Mesendoderm (in vitro differentiated cells): ENCODE measurements at regions not wholly inside any gene's neighbourhood (a gene's known extent, or its start where the extent isn't known, plus 50 kb on each side); places are given as distances from the start of the nearest gene placed in this dataset.
"Not testable (repeated sequence)": the region's sequence is repeated elsewhere in the genome, so short reads cannot be mapped to it uniquely, and the experiment has no call there.

ENCODE experiments used
- DNase-seq: peaks from one replicate; pipeline ENCODE4 v3.0.0; 2013
- H2AK5ac ChIP-seq: 2 replicates; pipeline ENCODE4 v1.6.1; 2013; ENCODE audit warnings: low read length, inconsistent platforms
- H2BK120ac ChIP-seq: 2 replicates; pipeline ENCODE4 v1.6.1; 2013; ENCODE audit warnings: low read depth, mild to moderate bottlenecking, low read length, moderate library complexity, mixed read lengths
- H2BK15ac ChIP-seq: replicated peaks from 2 replicates; pipeline ENCODE4 v1.6.1; 2013; ENCODE audit warnings: low read depth, mild to moderate bottlenecking, moderate library complexity
- H2BK5ac ChIP-seq: 2 replicates; pipeline ENCODE4 v1.6.1; 2013; ENCODE audit warnings: low read length, inconsistent platforms
- H3K18ac ChIP-seq: 2 replicates; pipeline ENCODE4 v1.6.1; 2013; ENCODE audit warnings: mild to moderate bottlenecking, low read length, mixed read lengths
- H3K23ac ChIP-seq: one replicate; pipeline ENCODE4 v1.6.1; 2013; ENCODE audit warnings: low read length
- H3K27ac ChIP-seq: 2 replicates; pipeline ENCODE4 v1.5.1; 2013; ENCODE audit warnings: low read depth, mild to moderate bottlenecking, inconsistent platforms, low read length, moderate library complexity
- H3K27me3 ChIP-seq: 2 replicates; pipeline ENCODE4 v1.6.1; 2013; ENCODE audit warnings: low read length, control low read depth, mild to moderate bottlenecking, inconsistent platforms; ENCODE audit not compliant: insufficient read depth, poor library complexity
- H3K36me3 ChIP-seq: 2 replicates; pipeline ENCODE4 v1.6.1; 2013; ENCODE audit warnings: low read length, inconsistent platforms; ENCODE audit not compliant: control insufficient read depth, insufficient read depth
- H3K4ac ChIP-seq: one replicate; pipeline ENCODE4 v1.6.1; 2013; ENCODE audit warnings: low read depth, mild to moderate bottlenecking, low read length, moderate library complexity
- H3K4me1 ChIP-seq: 2 replicates; pipeline ENCODE4 v1.6.1; 2013; ENCODE audit warnings: low read depth, low read length, inconsistent platforms; ENCODE audit not compliant: control insufficient read depth
- H3K4me2 ChIP-seq: 2 replicates; pipeline ENCODE4 v1.6.1; 2013; ENCODE audit warnings: low read length
- H3K4me3 ChIP-seq: 2 replicates; pipeline ENCODE4 v1.5.1; 2013; ENCODE audit warnings: mild to moderate bottlenecking, low read length
- H3K56ac ChIP-seq: one replicate; pipeline ENCODE4 v1.6.1; 2013; ENCODE audit warnings: low read length
- H3K79me1 ChIP-seq: 2 replicates; pipeline ENCODE4 v1.6.1; 2013; ENCODE audit warnings: low read length, inconsistent platforms
- H3K79me2 ChIP-seq: 2 replicates; pipeline ENCODE4 v1.6.1; 2013; ENCODE audit warnings: mild to moderate bottlenecking, low read length; ENCODE audit not compliant: control insufficient read depth, insufficient read depth
- H3K9ac ChIP-seq: 2 replicates; pipeline ENCODE4 v1.6.1; 2013; ENCODE audit warnings: low read length, inconsistent platforms
- H4K5ac ChIP-seq: one replicate; pipeline ENCODE4 v1.6.1; 2013; ENCODE audit warnings: low read length
- H4K8ac ChIP-seq: one replicate; pipeline ENCODE4 v1.6.1; 2013; ENCODE audit warnings: low read depth, mild to moderate bottlenecking, control low read depth, low read length, moderate library complexity
- WGBS: extraction: QIAGEN DNeasy Blood & Tissue Kit; methylation state at CpG from one replicate; pipeline ENCODE4 v1.1.7; 2013; ENCODE audit warnings: low lambda C conversion rate, missing lambda C conversion rate; ENCODE audit not compliant: insufficient coverage; ENCODE audit errors: extremely low coverage; 5-methylcytosine and 5-hydroxymethylcytosine counted together

DNA sequence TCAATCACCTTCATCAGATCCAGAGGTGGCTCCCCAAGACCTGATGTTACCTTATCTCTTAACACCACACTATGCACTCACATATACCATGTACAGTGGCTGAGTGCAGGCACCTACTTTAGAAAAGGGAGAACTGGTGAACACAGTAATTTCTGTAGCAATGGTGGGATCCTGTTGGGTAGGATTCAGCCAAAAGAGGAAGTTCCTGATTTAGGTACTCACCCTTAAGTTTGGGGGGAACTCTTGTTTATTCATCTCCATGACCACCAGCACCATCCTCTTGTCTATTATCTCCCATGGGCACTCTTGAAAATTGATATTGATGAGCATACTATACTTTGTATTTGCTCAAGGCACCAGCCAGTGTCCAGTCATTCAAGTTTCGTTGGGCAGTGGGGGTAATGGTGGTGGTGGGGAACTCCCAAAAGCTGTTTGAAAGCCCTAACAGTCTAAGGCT is 324.4 kb downstream of the LMO7 start:
- no peak overlapping the region for H2BK5ac ChIP-seq
- no CpG with 5 or more reads among the region's 1 CpG for WGBS

GRCh38 chr13:75959861-75960481 is 323.8 kb downstream of the LMO7 start:
- H3K79me1 ChIP-seq, result no peaks in the 10 kb centered on the region
- H3K18ac ChIP-seq, result no peak overlapping the region
- H3K36me3 ChIP-seq, result no peaks in the 10 kb centered on the region
- no peak overlapping the region for H2BK5ac ChIP-seq
- no peak for DNase-seq
- no CpG with 5 or more reads among the region's 3 CpGs for WGBS
- no peak overlapping the region for H3K9ac ChIP-seq
- no peak overlapping the region for H2BK120ac ChIP-seq
- no peaks in the 10 kb centered on the region for H3K4me1 ChIP-seq
- no peaks in the 10 kb centered on the region for H3K79me2 ChIP-seq
- H3K4ac ChIP-seq, result no peak overlapping the region
- H3K4me2 ChIP-seq, result no peak overlapping the region
- H2BK15ac ChIP-seq, result no peak overlapping the region
- H2AK5ac ChIP-seq, result no peak overlapping the region
- no peak overlapping the region for H3K4me3 ChIP-seq
- H4K8ac ChIP-seq, result no peak overlapping the region
- H3K23ac ChIP-seq, result no peak overlapping the region
- no peak overlapping the region for H3K56ac ChIP-seq
- no peaks in the 10 kb centered on the region for H3K27me3 ChIP-seq
- no peak overlapping the region for H3K27ac ChIP-seq
- no peak overlapping the region for H4K5ac ChIP-seq

More for the DNA sequence above, 324.4 kb downstream of the LMO7 start:
- Histone ChIP-seq H3K79me1 (no peaks in the 10 kb centered on the region), H2BK120ac (no peak overlapping the region), H3K56ac (no peak overlapping the region), H2AK5ac (no peak overlapping the region), H3K27ac (no peak overlapping the region), H3K79me2 (no peaks in the 10 kb centered on the region), H2BK15ac (no peak overlapping the region), H3K27me3 (no peaks in the 10 kb centered on the region), H3K4ac (no peak overlapping the region), H3K23ac (no peak overlapping the region), H3K4me3 (no peak overlapping the region), H3K18ac (no peak overlapping the region), H3K4me1 (no peaks in the 10 kb centered on the region), H4K8ac (no peak overlapping the region), H3K4me2 (no peak overlapping the region), H3K36me3 (no peaks in the 10 kb centered on the region), H4K5ac (no peak overlapping the region), H3K9ac (no peak overlapping the region)
- no peak for DNase-seq

- not testable (repeated sequence) for H3K27me3 ChIP-seq, H4K8ac ChIP-seq, H3K9ac ChIP-seq, H4K5ac ChIP-seq, H3K36me3 ChIP-seq, H3K79me1 ChIP-seq, H3K23ac ChIP-seq, H2BK5ac ChIP-seq, H2AK5ac ChIP-seq, DNase-seq, H2BK120ac ChIP-seq, H3K4me2 ChIP-seq, H3K4ac ChIP-seq, H3K56ac ChIP-seq, H3K79me2 ChIP-seq, H2BK15ac ChIP-seq, H3K4me1 ChIP-seq, H3K4me3 ChIP-seq, H3K27ac ChIP-seq, H3K18ac ChIP-seq
- WGBS, result no CpG with 5 or more reads among the region's 2 CpGs
These were observed 317.5 kb downstream of the LMO7 start for GRCh38 chr13:75953589-75953988.

DNA sequence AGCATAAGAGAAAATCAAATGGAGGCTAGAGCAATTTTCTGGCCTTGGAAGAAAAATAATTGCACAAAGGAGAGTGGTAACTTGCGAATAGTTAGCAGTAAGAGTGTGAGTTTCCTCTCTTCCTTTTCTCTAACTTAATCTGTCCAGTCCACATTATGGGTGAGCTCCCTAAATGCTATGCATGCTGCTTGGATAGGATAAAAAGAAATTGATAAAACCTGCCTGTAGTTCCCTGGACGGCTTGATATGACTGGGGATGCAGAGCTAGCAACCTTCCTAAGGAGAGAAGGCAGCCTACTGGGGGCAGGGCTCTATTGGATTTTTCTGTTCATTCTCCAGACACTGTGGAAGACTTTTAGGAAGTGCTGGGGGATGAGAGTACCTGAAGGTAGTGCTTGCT is 311.3 kb downstream of the LMO7 start:
- Histone ChIP-seq H3K18ac (no peak overlapping the region), H3K27me3 (no peaks in the 10 kb centered on the region), H4K8ac (no peak overlapping the region), H2BK120ac (no peak overlapping the region), H3K56ac (no peak overlapping the region), H2BK15ac (no peak overlapping the region), H3K79me1 (no peaks in the 10 kb centered on the region), H3K9ac (no peak overlapping the region), H3K27ac (no peak overlapping the region), H3K79me2 (no peaks in the 10 kb centered on the region), H2BK5ac (no peak overlapping the region), H2AK5ac (no peak overlapping the region), H3K4me3 (no peak overlapping the region), H3K4me1 (no peaks in the 10 kb centered on the region), H3K36me3 (no peaks in the 10 kb centered on the region), H3K4ac (no peak overlapping the region), H4K5ac (no peak overlapping the region), H3K23ac (no peak overlapping the region), H3K4me2 (no peak overlapping the region)
- no CpG with 5 or more reads among the region's 2 CpGs for WGBS
- DNase-seq, result no peak

DNA sequence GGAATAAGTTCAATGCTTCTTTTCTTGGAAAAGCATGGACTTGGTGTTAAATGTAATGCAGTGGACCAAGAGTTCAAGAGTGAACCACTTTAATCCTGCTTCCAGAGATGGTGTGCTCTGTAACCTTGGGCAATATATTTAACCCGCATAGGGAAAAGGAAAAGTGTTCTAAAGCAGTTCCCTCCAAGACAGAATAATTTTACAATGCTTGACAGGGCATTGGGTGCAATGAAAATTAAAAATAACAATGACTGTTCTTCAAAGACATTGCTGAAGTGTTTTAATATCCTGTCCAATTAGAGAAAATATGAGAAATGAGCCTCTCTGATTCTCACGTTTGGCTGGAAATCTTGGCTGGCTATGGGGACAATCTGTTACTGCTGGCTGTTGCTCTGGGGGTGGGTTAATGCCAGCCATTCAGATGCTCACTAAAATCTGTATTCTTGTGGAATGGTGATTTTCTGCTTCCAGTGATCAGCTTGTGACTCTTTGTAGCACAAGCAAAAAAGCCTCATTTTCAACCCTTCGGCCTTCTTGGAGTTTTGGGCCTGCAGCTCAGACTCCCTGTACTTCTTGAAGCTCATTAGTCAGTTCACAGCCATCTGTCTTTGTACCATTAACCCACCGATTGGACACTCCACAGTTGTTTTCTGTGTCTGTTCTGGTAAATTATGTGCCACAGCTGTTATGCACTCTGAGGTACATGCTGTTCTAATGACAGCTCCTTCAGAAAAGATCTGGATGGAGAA is 310.6 kb downstream of the LMO7 start:
- no peak overlapping the region for H3K27ac ChIP-seq
- H2BK5ac ChIP-seq, result no peak overlapping the region
- no peaks in the 10 kb centered on the region for H3K79me1 ChIP-seq
- no peak overlapping the region for H3K9ac ChIP-seq
- H2BK120ac ChIP-seq, result no peak overlapping the region
- H2BK15ac ChIP-seq, result no peak overlapping the region
- no peak overlapping the region for H3K18ac ChIP-seq
- no peak overlapping the region for H2AK5ac ChIP-seq
- no peak overlapping the region for H3K4me2 ChIP-seq
- H3K4ac ChIP-seq, result no peak overlapping the region
- WGBS, result no CpG with 5 or more reads among the region's 4 CpGs
- no peak overlapping the region for H4K8ac ChIP-seq
- no peaks in the 10 kb centered on the region for H3K27me3 ChIP-seq
- no peak overlapping the region for H4K5ac ChIP-seq
- H3K56ac ChIP-seq, result no peak overlapping the region
- H3K23ac ChIP-seq, result no peak overlapping the region
- no peaks in the 10 kb centered on the region for H3K36me3 ChIP-seq
- H3K79me2 ChIP-seq, result no peaks in the 10 kb centered on the region
- H3K4me1 ChIP-seq, result no peaks in the 10 kb centered on the region
- no peak for DNase-seq
- no peak overlapping the region for H3K4me3 ChIP-seq
